H1 (cell line): ENCODE measurements at regions not wholly inside any gene's neighbourhood (a gene's known extent, or its start where the extent isn't known, plus 50 kb on each side); places are given as distances from the start of the nearest gene placed in this dataset.

Source experiments
- CTCF ChIA-PET: fragments of 300-600 bp; sonication (Branson Sonifier 250); formaldehyde crosslinking; loops from one replicate; lab custom pipeline; 2021; ENCODE audit not compliant: partially characterized antibody; lab: Charles Lee
- POLR2A ChIA-PET: fragments of 300-600 bp; sonication (Branson Sonifier 250); formaldehyde crosslinking; loops from one replicate; lab custom pipeline; 2021; ENCODE audit warnings: inconsistent platforms; ENCODE audit not compliant: partially characterized antibody; lab: Charles Lee
- DNase-seq, 2 experiments: peaks; one replicate each; pipeline versions ENCODE4 v3.0.0 to v3.0.0-alpha.2; 2010 to 2022; ENCODE audit warnings: low spot score in 2 of 2, low read depth in 1 of 2, mixed read lengths in 1 of 2
- FAIRE-seq: peaks from 2 replicates; lab custom pipeline; 2011; peaks lifted over from hg19 to GRCh38; lab: Jason Lieb, UNC
- H2AFZ ChIP-seq: 2 replicates; pipeline ENCODE4 v1.8.1; 2012; ENCODE audit warnings: low read length, inconsistent platforms
- H2AK5ac ChIP-seq: 2 replicates; pipeline ENCODE4 v1.6.1; 2013; ENCODE audit warnings: low read depth, low read length
- H2BK120ac ChIP-seq: replicated peaks from 2 replicates; pipeline ENCODE3; 2013; ENCODE audit warnings: low read depth, low read length, inconsistent platforms
- H2BK12ac ChIP-seq: 2 replicates; pipeline ENCODE4 v1.6.1; 2013; ENCODE audit warnings: low read depth, low read length
- H2BK15ac ChIP-seq: 2 replicates; pipeline ENCODE4 v1.6.1; 2013; ENCODE audit warnings: low read length
- H2BK20ac ChIP-seq: 2 replicates; pipeline ENCODE4 v1.6.1; 2013; ENCODE audit warnings: low read length
- H2BK5ac ChIP-seq: 2 replicates; pipeline ENCODE4 v1.6.1; 2013; ENCODE audit warnings: low read depth, low read length
- H3K14ac ChIP-seq: 2 replicates; pipeline ENCODE4 v1.6.1; 2013; ENCODE audit warnings: inconsistent platforms; ENCODE audit not compliant: insufficient read length
- H3K18ac ChIP-seq: 2 replicates; pipeline ENCODE4 v1.6.1; 2013; ENCODE audit warnings: low read length; ENCODE audit errors: extremely low read depth
- H3K23ac ChIP-seq: 2 replicates; pipeline ENCODE4 v1.6.1; 2013; ENCODE audit warnings: inconsistent platforms; ENCODE audit not compliant: insufficient read length
- H3K23me2 ChIP-seq: 2 replicates; pipeline ENCODE4 v1.6.1; 2013; ENCODE audit warnings: low read depth, low read length
- H3K27ac ChIP-seq: 2 replicates; pipeline ENCODE4 v1.6.1; 2011; ENCODE audit warnings: low read depth, low read length, inconsistent platforms
- H3K27me3 ChIP-seq, 4 experiments: replicated peaks in 1 of 4; 1 replicate in 1 of 4; 2 replicates in 3 of 4; pipeline versions ENCODE4 v1.6.1 to v1.8.1; 2011 to 2013; ENCODE audit warnings: low read length in 3 of 4, mild to moderate bottlenecking in 3 of 4, inconsistent platforms in 2 of 4, mixed read lengths in 2 of 4, moderate library complexity in 1 of 4; ENCODE audit not compliant: control insufficient read depth in 3 of 4, insufficient read depth in 3 of 4; ENCODE audit errors: extremely low read depth in 1 of 4
- H3K36me3 ChIP-seq, 4 experiments: 2 replicates each; pipeline versions ENCODE4 v1.6.1 to v1.8.1; 2011 to 2013; ENCODE audit warnings: mild to moderate bottlenecking in 4 of 4, low read length in 3 of 4, moderate library complexity in 2 of 4, control low read depth in 1 of 4, inconsistent platforms in 1 of 4; ENCODE audit not compliant: insufficient read depth in 4 of 4, control insufficient read depth in 2 of 4
- H3K4ac ChIP-seq: replicated peaks from 2 replicates; pipeline ENCODE3; 2013; ENCODE audit warnings: low read length, low read depth, mixed read lengths, inconsistent platforms; ENCODE audit not compliant: insufficient read length
- H3K4me1 ChIP-seq, 4 experiments: replicated peaks in 1 of 4; 1 replicate in 1 of 4; 2 replicates in 3 of 4; pipeline versions ENCODE4 v1.6.1 to v1.8.1; 2011 to 2013; ENCODE audit warnings: low read length in 3 of 4, inconsistent platforms in 2 of 4, mixed read lengths in 1 of 4; ENCODE audit not compliant: insufficient read depth in 4 of 4, control insufficient read depth in 3 of 4
- H3K4me2 ChIP-seq, 2 experiments: 2 replicates each; pipeline versions ENCODE4 v1.6.1 to v1.8.1; 2011 to 2013; ENCODE audit warnings: low read depth in 2 of 2, low read length in 2 of 2, control low read depth in 1 of 2, inconsistent platforms in 1 of 2, mild to moderate bottlenecking in 1 of 2; ENCODE audit not compliant: insufficient read depth in 1 of 2
- H3K4me3 ChIP-seq, 4 experiments: fragments of 200-600, 300-600 bp in 1 of 4; sonication (generic), shearing (Covaris generic), sonication (Bioruptor Twin) in 1 of 4; 2 replicates each; pipeline versions ENCODE4 v1.5.1 to v1.8.1; 2011 to 2016; ENCODE audit warnings: low read length in 4 of 4, low read depth in 3 of 4, control low read depth in 2 of 4, inconsistent platforms in 2 of 4, mild to moderate bottlenecking in 2 of 4, mixed read lengths in 1 of 4, moderate library complexity in 1 of 4; ENCODE audit not compliant: insufficient read depth in 2 of 4; ENCODE audit errors: extremely low read depth in 1 of 4
- H3K56ac ChIP-seq: replicated peaks from 2 replicates; pipeline ENCODE3; 2013; ENCODE audit warnings: low read depth, mild to moderate bottlenecking, mixed read lengths, low read length, inconsistent platforms; ENCODE audit not compliant: insufficient read length
- H3K79me1 ChIP-seq: 2 replicates; pipeline ENCODE4 v1.6.1; 2013; ENCODE audit warnings: low read depth, low read length, control low read depth
- H3K79me2 ChIP-seq, 2 experiments: 2 replicates each; pipeline versions ENCODE4 v1.6.1 to v1.8.1; 2012 to 2013; ENCODE audit warnings: low read length in 2 of 2, mild to moderate bottlenecking in 2 of 2, inconsistent platforms in 1 of 2; ENCODE audit not compliant: insufficient read depth in 2 of 2, control insufficient read depth in 1 of 2
- H3K9ac ChIP-seq, 4 experiments: replicated peaks in 1 of 4; 1 replicate in 1 of 4; 2 replicates in 3 of 4; pipeline versions ENCODE4 v1.6.1 to v1.8.1; 2011 to 2013; ENCODE audit warnings: low read depth in 3 of 4, low read length in 3 of 4, control low read depth in 2 of 4, mild to moderate bottlenecking in 2 of 4, moderate library complexity in 2 of 4, inconsistent platforms in 1 of 4; ENCODE audit errors: extremely low read depth in 1 of 4
- H3K9me3 ChIP-seq, 2 experiments: 2 replicates each; pipeline versions ENCODE4 v1.6.1 to v1.8.1; 2012 to 2013; ENCODE audit warnings: mild to moderate bottlenecking in 2 of 2, moderate library complexity in 2 of 2, control low read depth in 1 of 2, inconsistent platforms in 1 of 2, low read depth in 1 of 2, low read length in 1 of 2, mixed read lengths in 1 of 2; ENCODE audit not compliant: insufficient read depth in 2 of 2
- H4K20me1 ChIP-seq, 2 experiments: replicated peaks in 1 of 2; 2 replicates each; pipeline versions ENCODE3 to v1.8.1; 2011 to 2013; ENCODE audit warnings: inconsistent platforms in 2 of 2, low read length in 2 of 2, mild to moderate bottlenecking in 1 of 2; ENCODE audit not compliant: insufficient read depth in 2 of 2, control insufficient read depth in 1 of 2
- H4K5ac ChIP-seq: 2 replicates; pipeline ENCODE4 v1.6.1; 2013; ENCODE audit warnings: low read length, low read depth, mixed read lengths, inconsistent platforms; ENCODE audit not compliant: insufficient read length
- H4K8ac ChIP-seq: 2 replicates; pipeline ENCODE4 v1.8.0; 2013; ENCODE audit warnings: mild to moderate bottlenecking, moderate library complexity, low read length, inconsistent platforms; ENCODE audit not compliant: insufficient read depth; ENCODE audit errors: extremely low read depth
- H4K91ac ChIP-seq: replicated peaks from 2 replicates; pipeline ENCODE3; 2013; ENCODE audit warnings: low read length, mixed read lengths, inconsistent platforms; ENCODE audit not compliant: insufficient read length
- ASH2L ChIP-seq: fragments of 200-600, 300-600 bp; sonication (generic); IDR thresholded peaks from one replicate; pipeline ENCODE4 v1.7.1; 2017; ENCODE audit warnings: low read length
- BACH1 ChIP-seq: IDR thresholded peaks from 2 replicates; pipeline ENCODE4 v1.6.1; 2012; ENCODE audit warnings: low read length, improper control_type of control experiment
- CBX8 ChIP-seq: fragments of 300-800, 300-1000 bp; sonication (generic); IDR thresholded peaks from 2 replicates; pipeline ENCODE4 v1.7.1; 2016; ENCODE audit warnings: low read depth, low read length, borderline replicate concordance
- CTBP2 ChIP-seq: IDR thresholded peaks from 2 replicates; pipeline ENCODE4 v1.7.0; 2011; ENCODE audit warnings: borderline replicate concordance, mild to moderate bottlenecking, moderate library complexity, mixed read lengths, low read length; ENCODE audit not compliant: insufficient read depth, insufficient read length
- EGR1 ChIP-seq: IDR thresholded peaks from 2 replicates; pipeline ENCODE4 v1.6.1; 2011; ENCODE audit warnings: low read depth, low read length, borderline replicate concordance
- EZH2 ChIP-seq: fragments of 200-600 bp; sonication (generic); IDR thresholded peaks from 2 replicates; pipeline ENCODE4 v1.7.1; 2012; ENCODE audit warnings: low read depth, mild to moderate bottlenecking, moderate library complexity, low read length, inconsistent platforms; ENCODE audit not compliant: severe bottlenecking
- MAX ChIP-seq: IDR thresholded peaks from 2 replicates; pipeline ENCODE4 v1.6.1; 2012; ENCODE audit warnings: inconsistent platforms
- POU5F1 ChIP-seq: IDR thresholded peaks from 2 replicates; pipeline ENCODE4 v1.6.1; 2011; ENCODE audit warnings: low read depth, mild to moderate bottlenecking, low read length, moderate library complexity
- SIX5 ChIP-seq: IDR thresholded peaks from 2 replicates; pipeline ENCODE4 v1.6.1; 2011; ENCODE audit warnings: mild to moderate bottlenecking, low read depth, low read length
- SP2 ChIP-seq: IDR thresholded peaks from 2 replicates; pipeline ENCODE4 v1.6.1; 2012; ENCODE audit warnings: mild to moderate bottlenecking, low read length, inconsistent platforms
- SP4 ChIP-seq: IDR thresholded peaks from 2 replicates; pipeline ENCODE4 v1.6.1; 2012; ENCODE audit warnings: low read length, inconsistent platforms
- YY1 ChIP-seq: IDR thresholded peaks from 2 replicates; pipeline ENCODE4 v1.6.1; 2011; ENCODE audit warnings: low read depth, mild to moderate bottlenecking, low read length
- ZNF274 ChIP-seq: IDR thresholded peaks from 2 replicates; pipeline ENCODE4 v1.7.0; 2012; ENCODE audit warnings: low read length, borderline replicate concordance; ENCODE audit errors: extremely low read depth
- WGBS, 2 experiments: shearing (Covaris generic) in 1 of 2; methylation state at CpG; one replicate each; pipeline versions ENCODE4 v1.1.6 to v1.1.7; 2013 to 2015; ENCODE audit warnings: low lambda C conversion rate in 2 of 2, mixed read lengths in 2 of 2, inconsistent platforms in 1 of 2, low coverage in 1 of 2, missing lambda C conversion rate in 1 of 2; ENCODE audit not compliant: insufficient replicate concordance in 2 of 2, insufficient coverage in 1 of 2, insufficient read length in 1 of 2; ENCODE audit errors: extremely low coverage in 1 of 2, missing lambda C conversion rate in 1 of 2; 5-methylcytosine and 5-hydroxymethylcytosine counted together

GRCh38 chr14:44361083-44361482 is 146.0 kb downstream of the FSCB start:
- no peak overlapping the region for H4K5ac ChIP-seq
- no peak overlapping the region for H2BK5ac ChIP-seq
- H2AK5ac ChIP-seq: no peak overlapping the region
- H3K56ac ChIP-seq: no peak overlapping the region
- no peak for DNase-seq
- H2BK20ac ChIP-seq: no peak overlapping the region
- no peak overlapping the region for H3K14ac ChIP-seq
- no peak overlapping the region for H2BK15ac ChIP-seq
- no peaks in the 10 kb centered on the region for H3K23me2 ChIP-seq
- no peaks in the 10 kb centered on the region for H3K79me2 ChIP-seq
- no peak overlapping the region for H3K27ac ChIP-seq
- H3K27me3 ChIP-seq: no peaks in the 10 kb centered on the region
- TF ChIP-seq EGR1 (no peak), CTBP2 (no peak), EZH2 (no peak), YY1 (no peak), POU5F1 (no peak), CBX8 (no peak), MAX (no peak), SIX5 (no peak), SP2 (no peak), BACH1 (no peak), SP4 (no peak), ASH2L (no peak), ZNF274 (no peak)
- ChIA-PET CTCF (no interaction called here), POLR2A (no interaction called here)
- no peak overlapping the region for H3K18ac ChIP-seq
- no peaks in the 10 kb centered on the region for H3K36me3 ChIP-seq
- no peak overlapping the region for H2AFZ ChIP-seq
- no peak overlapping the region for H4K8ac ChIP-seq
- no peak overlapping the region for H2BK120ac ChIP-seq
- H3K23ac ChIP-seq: no peak overlapping the region
- H3K4ac ChIP-seq: no peak overlapping the region
- no peak overlapping the region for H3K4me2 ChIP-seq
- no peaks in the 10 kb centered on the region for H3K4me1 ChIP-seq
- FAIRE-seq: no peak
- no peaks in the 10 kb centered on the region for H3K9me3 ChIP-seq
- no peak overlapping the region for H2BK12ac ChIP-seq
- no peaks in the 10 kb centered on the region for H3K79me1 ChIP-seq
- no peak overlapping the region for H3K9ac ChIP-seq
- no peak overlapping the region for H4K91ac ChIP-seq
- 80% methylated on average over 2 of the region's 2 CpGs; no CpG with 5 or more reads in 1 of the 2 experiments for WGBS, 2 experiments
- no peaks in the 10 kb centered on the region for H4K20me1 ChIP-seq
- H3K4me3 ChIP-seq: no peak overlapping the region
